ENCODE measurements at regions not wholly inside any gene's neighbourhood (a gene's known extent, or its start where the extent isn't known, plus 50 kb on each side); places are given as distances from the start of the nearest gene placed in this dataset.
A peak's percentile ranks its signal among the peaks of the same experiment; 100 is the strongest.

DNA sequence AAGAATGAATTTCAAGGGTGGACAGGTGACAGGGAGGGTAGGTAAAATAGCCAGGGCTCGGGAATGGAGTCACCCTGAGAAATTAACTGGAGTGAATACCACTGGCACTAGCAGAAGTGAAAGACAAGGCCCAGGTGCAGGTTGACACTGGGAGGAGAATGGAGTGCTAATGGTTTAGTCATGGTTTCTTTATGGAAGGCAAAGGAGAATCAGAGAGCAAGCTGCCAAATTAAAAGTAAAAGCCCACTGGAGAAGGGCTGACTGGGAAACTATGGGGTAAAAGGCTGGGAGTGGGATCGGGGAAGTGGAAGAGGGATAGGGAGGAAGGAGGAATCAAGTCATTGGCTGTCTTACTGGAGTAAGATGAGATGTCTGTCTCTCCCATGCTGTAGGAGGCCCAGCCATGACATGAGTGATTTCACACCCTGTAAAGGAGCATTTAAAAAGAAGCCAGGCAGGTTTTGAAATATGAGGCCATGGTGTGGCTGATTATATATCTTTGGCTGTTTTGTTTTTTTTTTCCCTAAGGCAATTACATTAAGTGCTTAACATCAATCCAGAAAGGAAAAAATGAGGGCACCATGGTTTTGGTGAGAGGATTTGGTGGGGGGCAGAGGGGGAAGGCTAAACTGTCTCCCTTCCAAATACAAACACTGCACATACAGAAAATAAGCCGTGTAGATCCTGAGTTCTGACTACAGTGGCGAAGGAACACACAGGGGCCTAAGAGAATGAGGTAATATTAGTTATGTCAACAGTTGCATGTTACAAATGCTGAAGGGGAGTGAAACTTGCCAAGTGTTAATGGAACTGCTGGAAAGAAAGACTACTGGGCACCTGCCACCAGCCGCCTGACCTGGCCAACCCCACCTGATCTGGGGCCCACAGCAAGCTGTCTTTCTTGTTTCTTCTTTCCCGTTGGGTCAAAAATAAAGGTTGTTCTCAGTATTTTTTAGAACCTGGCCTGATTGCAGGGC lies 183.5 kb upstream of the TSC22D1 start:
- Histone ChIP-seq H3K9me3 (ENCODE audit: control insufficient read depth, low read length) (no peaks in the 10 kb centered on the region), H3K27me3 (ENCODE audit: control insufficient read depth, insufficient read depth) (no peaks in the 10 kb centered on the region), H3K27ac (ENCODE audit: low read length) (no peak overlapping the region), H3K4me3 (ENCODE audit: low read length) (no peak overlapping the region), H3K4me1 (ENCODE audit: control insufficient read depth, insufficient read depth, low read length) (peaks cover 7% of the 10 kb centered on the region)
- 72% methylated on average over 6 of the region's 6 CpGs for WGBS
- no peak for DNase-seq
- intact Hi-C loops (cut with DNase I) = no loop called here
- no peak for ATAC-seq

DNA sequence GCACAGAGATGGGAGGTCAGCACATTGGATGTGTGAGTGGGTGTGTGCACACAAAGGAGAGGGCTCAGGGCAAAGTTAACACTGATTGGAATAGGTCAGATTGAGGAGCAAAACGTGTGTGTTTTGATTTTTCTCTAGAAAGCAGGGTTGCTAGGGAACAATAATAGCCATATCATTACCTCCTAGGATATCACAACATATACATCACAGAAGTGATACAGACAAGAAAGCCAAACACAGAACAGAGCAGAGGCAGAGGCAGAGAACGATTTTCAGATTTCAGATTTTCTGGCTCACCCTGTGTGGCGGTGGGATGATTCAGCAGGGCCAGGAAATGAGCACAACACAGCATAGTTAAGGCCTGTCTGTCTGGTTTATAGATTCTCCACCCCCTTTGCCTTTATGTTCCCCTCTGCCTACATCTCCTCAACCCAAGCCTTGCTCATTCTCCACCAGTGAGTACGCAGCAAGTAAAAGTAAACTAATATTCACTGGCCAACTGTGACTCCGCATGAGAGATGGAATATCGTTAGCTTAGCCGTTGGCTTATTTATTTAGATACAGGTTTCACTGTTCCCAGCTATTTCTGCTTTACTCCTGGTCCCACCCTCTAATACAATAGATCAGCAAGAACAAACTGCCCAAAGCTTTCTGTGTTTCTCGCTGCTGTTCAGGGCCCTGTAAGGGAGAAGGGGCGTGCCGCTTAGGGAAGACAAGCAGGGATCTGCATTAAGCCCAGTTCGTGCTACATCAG lies 182.7 kb upstream of the TSC22D1 start:
- no peaks in the 10 kb centered on the region for H3K9me3 ChIP-seq (ENCODE audit: control insufficient read depth, low read length)
- ATAC-seq (peak in 1 of 2 donors; percentile 52), DNase-seq (no peak)
- no peaks in the 10 kb centered on the region for H3K27me3 ChIP-seq (ENCODE audit: control insufficient read depth, insufficient read depth)
- intact Hi-C loops (cut with DNase I) = no loop called here
- H3K27ac ChIP-seq (ENCODE audit: low read length) = no peak overlapping the region
- peaks cover 4% of the 10 kb centered on the region for H3K4me1 ChIP-seq (ENCODE audit: control insufficient read depth, insufficient read depth, low read length)
- no peak overlapping the region for H3K4me3 ChIP-seq (ENCODE audit: low read length)
- 77% methylated on average over 11 of the region's 11 CpGs for WGBS

DNA sequence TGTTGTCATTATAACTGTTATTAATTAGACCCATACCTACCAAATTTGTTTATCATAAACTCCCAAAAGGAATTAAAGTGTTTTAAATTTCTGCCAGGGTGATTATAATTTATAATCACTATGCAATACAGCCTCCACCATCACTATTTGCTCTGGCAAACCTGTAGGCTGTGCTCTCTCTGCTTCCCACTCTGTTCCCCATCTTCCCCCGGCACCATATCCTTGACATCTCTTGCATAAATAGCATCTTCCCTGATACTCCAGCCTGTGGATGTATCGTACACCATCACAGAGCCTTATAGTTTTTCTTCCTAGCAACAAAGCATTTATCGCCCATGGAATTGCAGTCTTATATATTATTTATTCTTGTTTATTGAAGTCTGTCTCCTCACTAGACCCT lies 181.5 kb upstream of the TSC22D1 start:
- Histone ChIP-seq H3K27me3 (ENCODE audit: control insufficient read depth, insufficient read depth) (no peaks in the 10 kb centered on the region), H3K4me3 (ENCODE audit: low read length) (no peak overlapping the region), H3K4me1 (ENCODE audit: control insufficient read depth, insufficient read depth, low read length) (no peaks in the 10 kb centered on the region), H3K27ac (ENCODE audit: low read length) (no peak overlapping the region), H3K9me3 (ENCODE audit: control insufficient read depth, low read length) (no peaks in the 10 kb centered on the region)
- DNase-seq (no peak), ATAC-seq (no peak)
- intact Hi-C loops (cut with DNase I) = no loop called here
- 93% methylated on average over 3 of the region's 3 CpGs for WGBS

DNA sequence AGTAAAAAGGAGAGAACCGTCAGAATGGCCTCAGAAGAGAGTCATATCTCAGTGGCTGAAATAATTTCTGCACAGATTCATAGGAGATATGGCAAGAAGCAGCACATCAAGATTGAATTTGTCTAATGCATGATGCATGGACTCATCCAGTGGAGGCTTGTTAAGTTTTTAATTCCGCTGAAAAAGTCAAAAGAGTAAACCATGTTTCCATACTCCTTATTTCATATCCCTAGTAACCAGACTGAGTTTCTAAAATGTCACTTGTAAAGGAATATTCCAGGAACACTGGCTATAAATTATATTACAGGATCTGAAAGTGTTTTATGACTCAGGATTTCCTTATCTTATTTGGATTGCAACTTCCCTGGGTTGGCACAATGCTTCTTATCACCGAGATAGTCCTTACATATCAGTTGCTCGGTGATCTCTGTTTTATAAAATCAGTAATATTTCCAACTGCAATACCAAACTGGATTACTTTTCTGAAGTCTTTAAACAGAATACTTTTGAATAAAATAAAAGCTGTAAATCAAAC lies 180.2 kb upstream of the TSC22D1 start:
- H3K4me3 ChIP-seq (ENCODE audit: low read length) = no peak overlapping the region
- no peaks in the 10 kb centered on the region for H3K27me3 ChIP-seq (ENCODE audit: control insufficient read depth, insufficient read depth)
- no peaks in the 10 kb centered on the region for H3K9me3 ChIP-seq (ENCODE audit: control insufficient read depth, low read length)
- DNase-seq (no peak), ATAC-seq (no peak)
- H3K27ac ChIP-seq (ENCODE audit: low read length) = no peak overlapping the region
- no peaks in the 10 kb centered on the region for H3K4me1 ChIP-seq (ENCODE audit: control insufficient read depth, insufficient read depth, low read length)
- intact Hi-C loops (cut with DNase I) = no loop called here
- WGBS = 36% methylated on average over 4 of the region's 4 CpGs

DNA sequence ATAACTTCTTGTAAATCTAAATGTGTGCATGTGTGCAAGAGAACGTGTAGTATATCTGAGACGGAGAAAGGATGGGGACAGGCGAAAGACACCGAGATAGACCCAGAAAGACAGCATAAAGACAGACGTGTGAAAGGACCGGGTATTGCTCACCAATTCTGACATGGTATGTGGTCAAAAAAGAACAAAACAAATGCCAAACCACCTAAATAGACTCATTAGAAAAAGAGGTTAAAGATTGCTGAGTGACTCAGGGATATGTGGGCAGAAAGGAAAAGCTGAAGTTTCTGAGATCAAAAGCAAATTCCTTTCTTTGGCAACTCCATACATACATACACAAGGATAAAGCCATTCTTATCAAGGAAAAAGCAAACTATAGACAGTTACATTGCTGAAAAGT lies 179.7 kb upstream of the TSC22D1 start:
- DNase-seq (no peak), ATAC-seq (no peak)
- H3K27me3 ChIP-seq (ENCODE audit: control insufficient read depth, insufficient read depth) = no peaks in the 10 kb centered on the region
- no peaks in the 10 kb centered on the region for H3K9me3 ChIP-seq (ENCODE audit: control insufficient read depth, low read length)
- no peak overlapping the region for H3K27ac ChIP-seq (ENCODE audit: low read length)
- intact Hi-C loops (cut with DNase I) = no loop called here
- H3K4me1 ChIP-seq (ENCODE audit: control insufficient read depth, insufficient read depth, low read length) = no peaks in the 10 kb centered on the region
- 87% methylated on average over 6 of the region's 6 CpGs for WGBS
- H3K4me3 ChIP-seq (ENCODE audit: low read length) = no peak overlapping the region

DNA sequence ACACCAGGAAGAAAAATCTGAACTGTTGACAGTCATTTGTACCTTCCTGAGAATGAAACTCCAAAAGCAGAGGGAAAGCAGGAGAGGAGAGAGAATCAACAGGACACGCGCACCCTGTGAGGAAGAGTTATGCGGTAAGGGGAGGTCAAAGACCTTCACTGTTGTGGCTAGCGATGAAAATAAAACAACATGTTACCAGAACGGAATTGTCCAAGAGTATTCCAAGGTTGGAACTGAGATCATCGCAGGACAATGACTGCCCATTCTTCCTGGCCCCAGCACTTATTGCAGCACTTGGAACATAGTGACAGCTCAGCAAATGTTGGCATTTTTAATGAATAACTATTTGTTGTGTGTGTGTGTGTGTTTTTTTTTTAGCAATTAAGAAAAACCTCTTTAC lies 176.0 kb upstream of the TSC22D1 start:
- 83% methylated on average over 6 of the region's 6 CpGs for WGBS
- Histone ChIP-seq H3K27ac (ENCODE audit: low read length) (no peak overlapping the region), H3K4me3 (ENCODE audit: low read length) (no peak overlapping the region), H3K4me1 (ENCODE audit: control insufficient read depth, insufficient read depth, low read length) (no peaks in the 10 kb centered on the region), H3K27me3 (ENCODE audit: control insufficient read depth, insufficient read depth) (no peaks in the 10 kb centered on the region), H3K9me3 (ENCODE audit: control insufficient read depth, low read length) (no peaks in the 10 kb centered on the region)
- no peak for DNase-seq
- intact Hi-C loops (cut with DNase I) = no loop called here
- no peak for ATAC-seq

DNA sequence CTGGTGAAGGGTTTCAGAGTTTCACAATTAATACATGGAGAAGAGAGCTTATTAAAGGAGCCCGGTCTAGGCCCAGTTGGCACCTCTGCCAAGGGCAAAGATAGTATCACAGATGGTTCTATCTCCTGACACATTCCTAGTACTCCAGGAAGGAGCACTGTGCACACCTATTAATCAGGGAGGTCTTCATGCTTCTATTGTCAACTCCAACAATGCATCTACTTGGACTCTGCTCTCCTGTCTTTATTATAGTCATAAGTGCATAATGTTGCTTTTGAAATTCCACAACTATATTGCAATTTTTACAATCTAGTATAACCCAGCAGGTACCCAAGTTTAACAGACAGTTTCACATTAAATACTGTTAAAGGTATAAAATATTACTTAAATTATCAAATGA lies 174.5 kb upstream of the TSC22D1 start:
- ATAC-seq (no peak), DNase-seq (no peak)
- no peaks in the 10 kb centered on the region for H3K27me3 ChIP-seq (ENCODE audit: control insufficient read depth, insufficient read depth)
- intact Hi-C loops (cut with DNase I) = no loop called here
- no peak overlapping the region for H3K4me3 ChIP-seq (ENCODE audit: low read length)
- WGBS = 85% methylated on average over 1 of the region's 1 CpG
- no peak overlapping the region for H3K27ac ChIP-seq (ENCODE audit: low read length)
- peaks cover 2% of the 10 kb centered on the region for H3K4me1 ChIP-seq (ENCODE audit: control insufficient read depth, insufficient read depth, low read length)
- no peaks in the 10 kb centered on the region for H3K9me3 ChIP-seq (ENCODE audit: control insufficient read depth, low read length)

DNA sequence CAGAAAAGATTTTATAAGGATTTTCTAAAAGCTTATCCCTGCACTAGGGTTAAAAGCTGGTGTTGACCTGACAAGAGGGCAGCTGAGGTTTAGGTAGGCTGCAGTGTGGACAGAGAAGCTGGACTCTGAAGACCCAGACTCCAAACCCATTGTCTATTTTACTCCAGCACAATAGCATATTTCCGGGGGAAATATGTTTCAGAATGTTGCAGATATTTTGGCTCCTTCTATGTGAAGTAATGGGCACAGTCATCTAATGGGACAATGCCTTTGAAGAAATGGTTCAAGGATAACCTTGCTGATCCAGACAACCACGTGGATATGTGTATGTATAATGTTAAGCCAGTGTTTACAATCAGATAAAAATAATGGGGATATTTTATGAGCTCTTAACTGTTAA lies 173.8 kb upstream of the TSC22D1 start:
- ATAC-seq = no peak
- H3K4me3 ChIP-seq (ENCODE audit: low read length) = no peak overlapping the region
- intact Hi-C loops (cut with DNase I) = no loop called here
- DNase-seq = no peak
- 42% methylated on average over 2 of the region's 2 CpGs for WGBS
- no peaks in the 10 kb centered on the region for H3K27me3 ChIP-seq (ENCODE audit: control insufficient read depth, insufficient read depth)
- no peak overlapping the region for H3K27ac ChIP-seq (ENCODE audit: low read length)
- peaks cover 2% of the 10 kb centered on the region for H3K4me1 ChIP-seq (ENCODE audit: control insufficient read depth, insufficient read depth, low read length)
- H3K9me3 ChIP-seq (ENCODE audit: control insufficient read depth, low read length) = no peaks in the 10 kb centered on the region

DNA sequence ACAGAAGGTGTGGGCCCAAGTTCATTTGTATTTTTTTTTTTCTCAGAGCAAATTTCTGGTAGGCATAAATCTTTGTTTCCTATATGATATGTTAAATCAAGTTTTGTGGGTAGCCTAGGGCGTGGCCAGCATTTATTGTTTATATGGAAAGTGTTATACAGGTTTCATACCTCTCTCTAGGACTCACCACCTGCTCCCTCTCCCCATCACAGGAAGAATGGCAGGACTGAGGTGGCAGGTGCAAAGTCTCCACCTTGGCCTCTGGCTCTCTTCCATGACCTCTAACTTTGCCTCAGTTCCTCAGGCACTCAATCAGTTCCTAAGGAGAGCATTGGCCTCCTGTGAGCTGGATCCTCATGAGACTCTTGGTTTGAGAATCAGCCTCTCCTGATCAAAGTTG lies 172.3 kb upstream of the TSC22D1 start:
- H3K4me3 ChIP-seq (ENCODE audit: low read length) = no peak overlapping the region
- H3K27me3 ChIP-seq (ENCODE audit: control insufficient read depth, insufficient read depth) = no peaks in the 10 kb centered on the region
- no peak overlapping the region for H3K27ac ChIP-seq (ENCODE audit: low read length)
- ATAC-seq (no peak), DNase-seq (no peak)
- H3K9me3 ChIP-seq (ENCODE audit: control insufficient read depth, low read length) = no peaks in the 10 kb centered on the region
- 92% methylated on average over 1 of the region's 1 CpG for WGBS
- peaks cover 2% of the 10 kb centered on the region for H3K4me1 ChIP-seq (ENCODE audit: control insufficient read depth, insufficient read depth, low read length)
- intact Hi-C loops (cut with DNase I) = no loop called here

DNA sequence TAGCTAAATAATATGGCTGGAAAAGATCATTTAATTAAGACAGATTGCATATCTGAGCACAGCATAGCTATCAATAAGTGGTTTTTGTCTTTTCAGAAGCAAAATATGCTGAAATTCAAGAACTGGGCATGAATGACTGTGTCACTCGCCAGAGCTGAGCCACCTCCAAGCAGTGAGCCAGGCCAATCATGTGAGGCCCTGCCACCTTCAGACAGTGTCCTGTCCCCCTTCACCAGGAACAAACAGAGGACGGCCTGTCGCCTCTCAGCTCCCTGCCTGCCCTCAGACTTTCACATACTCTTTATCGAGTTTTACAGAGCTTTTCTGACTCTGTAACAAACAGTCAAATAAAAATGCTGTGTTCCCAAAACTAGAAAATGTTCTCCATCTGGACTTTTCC lies 171.0 kb upstream of the TSC22D1 start:
- H3K27me3 ChIP-seq (ENCODE audit: control insufficient read depth, insufficient read depth) = no peaks in the 10 kb centered on the region
- ATAC-seq (peak; percentile 75 to 79), DNase-seq (peak in 2 of 3 donors; percentile 64 to 74)
- H3K4me1 ChIP-seq (ENCODE audit: control insufficient read depth, insufficient read depth, low read length) = peaks cover 2% of the 10 kb centered on the region
- WGBS = 43% methylated on average over 4 of the region's 4 CpGs
- intact Hi-C loops (cut with DNase I) = no loop called here
- H3K4me3 ChIP-seq (ENCODE audit: low read length) = no peak overlapping the region
- H3K9me3 ChIP-seq (ENCODE audit: control insufficient read depth, low read length) = no peaks in the 10 kb centered on the region
- peak overlapping the region; percentile 33 for H3K27ac ChIP-seq (ENCODE audit: low read length)

DNA sequence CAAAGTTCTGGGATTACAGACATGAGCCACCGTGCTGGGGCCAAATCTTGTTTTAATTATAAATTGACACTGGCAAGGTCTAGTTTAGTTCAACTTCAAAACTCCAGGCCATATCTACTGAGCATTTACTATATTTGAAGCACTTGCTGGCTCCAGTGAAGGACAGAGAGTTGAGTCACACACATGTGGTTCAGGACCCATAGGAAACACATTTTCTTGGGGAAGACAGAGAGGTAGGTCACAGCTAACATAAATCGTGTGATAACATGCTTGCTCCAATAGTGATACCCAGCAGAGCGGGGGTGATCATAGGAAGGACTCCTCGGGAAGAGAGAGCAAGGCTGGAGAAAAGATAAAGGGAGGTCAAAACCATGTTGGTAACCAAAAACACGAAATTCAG lies 170.6 kb upstream of the TSC22D1 start:
- 64% methylated on average over 5 of the region's 5 CpGs for WGBS
- DNase-seq = no peak
- intact Hi-C loops (cut with DNase I) = no loop called here
- Histone ChIP-seq H3K9me3 (ENCODE audit: control insufficient read depth, low read length) (no peaks in the 10 kb centered on the region), H3K27ac (ENCODE audit: low read length) (peak overlapping the region; percentile 79), H3K4me3 (ENCODE audit: low read length) (no peak overlapping the region), H3K27me3 (ENCODE audit: control insufficient read depth, insufficient read depth) (no peaks in the 10 kb centered on the region), H3K4me1 (ENCODE audit: control insufficient read depth, insufficient read depth, low read length) (peaks cover 2% of the 10 kb centered on the region)
- ATAC-seq = no peak
